ENCODE measurements at regions not wholly inside any gene's neighbourhood (a gene's known extent, or its start where the extent isn't known, plus 50 kb on each side); places are given as distances from the start of the nearest gene placed in this dataset.

GRCh38 chr12:17918013-17918412 lies 172.0 kb downstream of the RERGL start:
- no peak for TF ChIP-seq CTCF (IDR thresholded peaks at IDR 0.05; ENCODE audit: insufficient read depth in 1 of 2, low read depth in 1 of 2, low read length in 1 of 2, severe bottlenecking in 1 of 2, unreplicated experiment in 1 of 2)
- Mint-ChIP-seq H3K4me3 (ENCODE audit: unreplicated experiment) (no peak overlapping the region), H3K4me1 (ENCODE audit: low read depth, unreplicated experiment) (no peaks in the 10 kb centered on the region), H3K36me3 (ENCODE audit: insufficient read depth, unreplicated experiment) (no peaks in the 10 kb centered on the region), H3K9me3 (ENCODE audit: unreplicated experiment) (no peaks in the 10 kb centered on the region), H3K27me3 (ENCODE audit: insufficient read depth, unreplicated experiment) (peaks cover 3% of the 10 kb centered on the region), H3K27ac (ENCODE audit: unreplicated experiment) (no peak overlapping the region)
- CTCF ChIA-PET = no interaction called here
- H3K4me3 ChIP-seq (ENCODE audit: low read depth, low read length) = no peak overlapping the region
- peaks cover 5% of the 10 kb centered on the region; the same call in 1 of the 2 replicates for H3K9me3 ChIP-seq
- no TSS peak for BruUV-seq (replicated peaks)
- DNase-seq = no peak
- no peaks in the 10 kb centered on the region for H3K4me1 ChIP-seq
- no peaks in the 10 kb centered on the region for H3K36me3 ChIP-seq (ENCODE audit: control insufficient read depth, insufficient read depth, low read length)
- intact Hi-C loops (cut with micrococcal nuclease; ENCODE audit: unreplicated experiment) = no loop called here
- H3K27me3 ChIP-seq (replicated peaks; ENCODE audit: control insufficient read depth, insufficient read depth, low read length) = no peaks in the 10 kb centered on the region
- POLR2A ChIA-PET = no interaction called here

GRCh38 chr12:17884581-17884980 lies 205.4 kb downstream of the RERGL start:
- DNase-seq = no peak
- no peak overlapping the region for H3K4me3 Mint-ChIP-seq (ENCODE audit: unreplicated experiment)
- CTCF ChIA-PET = no interaction called here

GRCh38 chr12:17878714-17879113 lies 211.3 kb downstream of the RERGL start:
- intact Hi-C loops (cut with micrococcal nuclease; ENCODE audit: unreplicated experiment) = no loop called here
- BruUV-seq (replicated peaks) = no TSS peak

More at GRCh38 chr12:17884581-17884980, 205.4 kb downstream of the RERGL start:
- Histone ChIP-seq H3K9me3 (no peaks in the 10 kb centered on the region), H3K27me3 (replicated peaks; ENCODE audit: control insufficient read depth, insufficient read depth, low read length) (no peaks in the 10 kb centered on the region), H3K4me1 (no peaks in the 10 kb centered on the region), H3K36me3 (ENCODE audit: control insufficient read depth, insufficient read depth, low read length) (no peaks in the 10 kb centered on the region), H3K4me3 (ENCODE audit: low read depth, low read length) (no peak overlapping the region)
- Mint-ChIP-seq H3K36me3 (ENCODE audit: insufficient read depth, unreplicated experiment) (no peaks in the 10 kb centered on the region), H3K27me3 (ENCODE audit: insufficient read depth, unreplicated experiment) (peaks cover 3% of the 10 kb centered on the region), H3K9me3 (ENCODE audit: unreplicated experiment) (peaks cover under 1% of the 10 kb centered on the region), H3K27ac (ENCODE audit: unreplicated experiment) (no peak overlapping the region), H3K4me1 (ENCODE audit: low read depth, unreplicated experiment) (no peaks in the 10 kb centered on the region)
- TF ChIP-seq CTCF (IDR thresholded peaks at IDR 0.05; ENCODE audit: insufficient read depth in 1 of 2, low read depth in 1 of 2, low read length in 1 of 2, severe bottlenecking in 1 of 2, unreplicated experiment in 1 of 2) = no peak
- intact Hi-C loops (cut with micrococcal nuclease; ENCODE audit: unreplicated experiment) = no loop called here
- POLR2A ChIA-PET = no interaction called here
- no TSS peak for BruUV-seq (replicated peaks)

More at GRCh38 chr12:17878714-17879113, 211.3 kb downstream of the RERGL start:
- Mint-ChIP-seq H3K27me3 (ENCODE audit: insufficient read depth, unreplicated experiment) (peaks cover 2% of the 10 kb centered on the region), H3K36me3 (ENCODE audit: insufficient read depth, unreplicated experiment) (no peaks in the 10 kb centered on the region), H3K9me3 (ENCODE audit: unreplicated experiment) (peaks cover 18% of the 10 kb centered on the region), H3K4me3 (ENCODE audit: unreplicated experiment) (no peak overlapping the region), H3K27ac (ENCODE audit: unreplicated experiment) (no peak overlapping the region), H3K4me1 (ENCODE audit: low read depth, unreplicated experiment) (no peaks in the 10 kb centered on the region)
- H3K36me3 ChIP-seq (ENCODE audit: control insufficient read depth, insufficient read depth, low read length) = no peaks in the 10 kb centered on the region
- H3K4me3 ChIP-seq (ENCODE audit: low read depth, low read length) = no peak overlapping the region
- no peaks in the 10 kb centered on the region for H3K9me3 ChIP-seq
- ChIA-PET CTCF (no interaction called here), POLR2A (no interaction called here)
- H3K27me3 ChIP-seq (replicated peaks; ENCODE audit: control insufficient read depth, insufficient read depth, low read length) = no peaks in the 10 kb centered on the region
- no peak for TF ChIP-seq CTCF (IDR thresholded peaks at IDR 0.05; ENCODE audit: insufficient read depth in 1 of 2, low read depth in 1 of 2, low read length in 1 of 2, severe bottlenecking in 1 of 2, unreplicated experiment in 1 of 2)
- no peaks in the 10 kb centered on the region for H3K4me1 ChIP-seq
- no peak for DNase-seq

Measured in Caco-2 (cell line).